Caki2 (cell line): ENCODE measurements at regions not wholly inside any gene's neighbourhood (a gene's known extent, or its start where the extent isn't known, plus 50 kb on each side); places are given as distances from the start of the nearest gene placed in this dataset.
"Not testable (repeated sequence)": the region's sequence is repeated elsewhere in the genome, so short reads cannot be mapped to it uniquely, and the experiment has no call there.

Experiments used
- DNase-seq: peaks from one replicate; pipeline ENCODE4 v3.0.0-alpha.2; 2015; ENCODE audit warnings: low read depth
- in situ Hi-C: cut with HindIII; loops from 2 replicates; pipeline ENCODE4 v1.10.0; 2016; ENCODE audit warnings: low sequenced_read_pairs, low pct_unique_long_range_greater_than_20kb, mixed read lengths

- peak; percentile 18 for DNase-seq
- in situ Hi-C loops: no loop called here
These were observed 984.6 kb downstream of the CDY2B start for GRCh38 chrY:16895396-16895795.

GRCh38 chrY:16887116-16887515 is 992.9 kb downstream of the CDY2B start:
- DNase-seq: no peak
- in situ Hi-C loops: no loop called here

DNA sequence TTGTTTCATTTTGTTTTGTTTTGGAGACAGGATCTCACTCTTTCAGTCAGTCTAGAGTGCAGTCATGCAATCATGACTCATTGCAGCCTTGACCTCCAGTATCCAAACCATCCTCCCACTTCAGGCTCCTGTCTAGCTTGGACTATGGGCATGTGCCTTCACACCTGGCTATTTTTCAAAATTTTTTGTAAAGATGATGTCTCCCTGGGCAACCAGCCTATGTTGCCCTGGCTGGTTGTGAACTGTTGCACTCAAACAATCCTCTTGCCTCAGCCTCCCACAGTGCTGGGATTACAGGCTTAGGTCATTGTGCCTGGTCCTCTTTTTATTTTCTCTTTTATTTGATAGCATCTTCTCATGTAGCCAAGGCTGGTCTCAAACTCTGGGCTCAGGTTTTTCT is 1019.3 kb downstream of the CDY2B start:
- DNase-seq: no peak
- in situ Hi-C loops: no loop called here

GRCh38 chrY:16841534-16841933 is 1038.5 kb downstream of the CDY2B start:
- in situ Hi-C loops: no loop called here
- DNase-seq: peak; percentile 37

- DNase-seq: peak; percentile 3
- in situ Hi-C loops: no loop called here
These were observed 1044.8 kb downstream of the CDY2B start for GRCh38 chrY:16835206-16835605.

- DNase-seq: no peak
- in situ Hi-C loops: no loop called here
These were observed 1045.3 kb downstream of the CDY2B start for GRCh38 chrY:16834696-16835095.

GRCh38 chrY:16834151-16834550 is 1045.9 kb downstream of the CDY2B start:
- peak; percentile 1 for DNase-seq
- in situ Hi-C loops: no loop called here

DNA sequence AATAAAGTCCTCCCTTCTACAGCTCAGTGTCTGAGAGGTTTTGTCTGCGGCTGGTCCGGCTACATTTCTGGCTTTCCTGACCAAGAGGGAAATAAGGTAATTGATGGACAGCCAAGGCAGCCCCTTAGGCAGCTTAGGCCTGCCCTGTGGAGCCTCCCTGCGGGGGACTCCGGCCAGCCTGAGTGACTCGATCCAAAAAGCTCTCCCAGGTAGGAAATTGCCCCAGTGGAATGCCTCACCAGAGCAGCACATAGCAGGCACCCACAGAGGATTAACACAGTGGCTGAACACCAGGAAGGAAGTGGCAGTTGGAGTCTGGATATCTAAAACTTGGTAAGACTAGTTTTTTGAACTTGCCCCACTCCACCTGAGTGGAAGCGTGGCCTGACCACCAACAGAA is 1048.3 kb downstream of the CDY2B start:
- no peak for DNase-seq
- in situ Hi-C loops: no loop called here

- DNase-seq, in situ Hi-C loops: not testable (repeated sequence)
These were observed 1048.7 kb downstream of the CDY2B start for GRCh38 chrY:16831364-16831763.

- in situ Hi-C loops: no loop called here
- no peak for DNase-seq
These were observed 1072.3 kb downstream of the CDY2B start for GRCh38 chrY:16807713-16808112.
